ENCODE measurements at regions not wholly inside any gene's neighbourhood (a gene's known extent, or its start where the extent isn't known, plus 50 kb on each side); places are given as distances from the start of the nearest gene placed in this dataset.

GRCh38 chr12:111169456-111169855 lies 199.4 kb downstream of the PHETA1 start:
- TF ChIP-seq CTCF (conservative IDR thresholded peaks at IDR 0.05; ENCODE audit: low read depth in 2 of 2) (no peak), EZH2phosphoT487 (IDR thresholded peaks at IDR 0.05; ENCODE audit: unreplicated experiment) (no peak), EZH2 (IDR thresholded peaks at IDR 0.05; ENCODE audit: low read depth, unreplicated experiment) (no peak), REST (IDR thresholded peaks at IDR 0.05; ENCODE audit: unreplicated experiment) (no peak), POLR2AphosphoS5 (IDR thresholded peaks at IDR 0.05; ENCODE audit: low read depth) (no peak), JUNB (IDR thresholded peaks at IDR 0.05; ENCODE audit: unreplicated experiment) (no peak), NANOG (IDR thresholded peaks at IDR 0.05; ENCODE audit: borderline replicate concordance) (no peak), ZNF462 (CRISPR knock-in tag; IDR thresholded peaks at IDR 0.05) (no peak), CREB1 (CRISPR knock-in tag; IDR thresholded peaks at IDR 0.05; ENCODE audit: low read depth) (no peak), ZNF114 (CRISPR knock-in tag; IDR thresholded peaks at IDR 0.05) (no peak), ETS1 (IDR thresholded peaks at IDR 0.05) (no peak), STAT1 (IDR thresholded peaks at IDR 0.05; ENCODE audit: unreplicated experiment) (no peak)
